Loucy (cell line): ENCODE measurements at regions not wholly inside any gene's neighbourhood (a gene's known extent, or its start where the extent isn't known, plus 50 kb on each side); places are given as distances from the start of the nearest gene placed in this dataset.

Source experiments
- H2AFZ ChIP-seq: fragments of 200-600 bp; sonication (generic); 2 replicates; pipeline ENCODE4 v1.6.0; 2016; ENCODE audit warnings: antibody characterized with exemption, mild to moderate bottlenecking, low read length, moderate library complexity
- H3F3A ChIP-seq: fragments of 200-600 bp; 2 replicates; pipeline ENCODE4 v1.6.0; 2016; ENCODE audit warnings: antibody characterized with exemption, low read depth, mild to moderate bottlenecking
- H3K27me3 ChIP-seq: fragments of 200-600 bp; sonication (generic); 2 replicates; pipeline ENCODE4 v1.6.1; 2014; ENCODE audit warnings: low read length, mild to moderate bottlenecking; ENCODE audit not compliant: insufficient read depth, poor library complexity, severe bottlenecking
- H3K36me3 ChIP-seq: fragments of 200-600 bp; sonication (generic); 2 replicates; pipeline ENCODE4 v1.6.1; 2016; ENCODE audit warnings: low read length; ENCODE audit not compliant: insufficient read depth
- H3K4me1 ChIP-seq: fragments of 200-600 bp; sonication (generic); 2 replicates; pipeline ENCODE4 v1.5.1; 2014; ENCODE audit warnings: low read length, mild to moderate bottlenecking; ENCODE audit not compliant: insufficient read depth, poor library complexity, severe bottlenecking
- H3K4me2 ChIP-seq: fragments of 200-600 bp; sonication (generic); 2 replicates; pipeline ENCODE4 v1.6.0; 2014; ENCODE audit warnings: antibody characterized with exemption, low read length, low read depth, mild to moderate bottlenecking; ENCODE audit not compliant: poor library complexity, severe bottlenecking
- H3K4me3 ChIP-seq: fragments of 200-600 bp; sonication (generic); 2 replicates; pipeline ENCODE4 v1.5.1; 2014; ENCODE audit warnings: low read length, mild to moderate bottlenecking, mixed read lengths; ENCODE audit not compliant: poor library complexity, severe bottlenecking
- H3K79me2 ChIP-seq: fragments of 200-600 bp; sonication (generic); 2 replicates; pipeline ENCODE4 v1.6.1; 2014; ENCODE audit warnings: low read length; ENCODE audit not compliant: insufficient read depth
- H3K9ac ChIP-seq: fragments of 200-600 bp; sonication (generic); 2 replicates; pipeline ENCODE4 v1.6.0; 2014; ENCODE audit warnings: mild to moderate bottlenecking, low read depth, low read length, moderate library complexity; ENCODE audit not compliant: poor library complexity, severe bottlenecking
- H3K9me2 ChIP-seq: fragments of 200-600 bp; sonication (generic); replicated peaks from 2 replicates; pipeline ENCODE4 v1.6.1; 2016; ENCODE audit warnings: low read depth, low read length, mixed read lengths
- H3K9me3 ChIP-seq: fragments of 200-600 bp; sonication (generic); 2 replicates; pipeline ENCODE4 v1.6.1; 2014; ENCODE audit warnings: mild to moderate bottlenecking, antibody characterized with exemption, low read length, low read depth; ENCODE audit not compliant: insufficient read depth
- H4K20me1 ChIP-seq: fragments of 200-600 bp; sonication (generic); 2 replicates; pipeline ENCODE4 v1.6.0; 2014; ENCODE audit warnings: antibody characterized with exemption, low read length, mild to moderate bottlenecking; ENCODE audit not compliant: insufficient read depth, poor library complexity, severe bottlenecking
- EZH2phosphoT487 ChIP-seq: fragments of 200-600 bp; IDR thresholded peaks from 2 replicates; pipeline ENCODE4 v1.6.1; 2018; ENCODE audit warnings: antibody characterized with exemption, mild to moderate bottlenecking, moderate library complexity, borderline replicate concordance
- TF ChIP-seq, protein P1 (sequence below): fragments of 200-600 bp; sonication (generic); conservative IDR thresholded peaks from 2 replicates; pipeline ENCODE4 v1.5.1; 2014; ENCODE audit warnings: mild to moderate bottlenecking, antibody characterized with exemption, low read length

DNA sequence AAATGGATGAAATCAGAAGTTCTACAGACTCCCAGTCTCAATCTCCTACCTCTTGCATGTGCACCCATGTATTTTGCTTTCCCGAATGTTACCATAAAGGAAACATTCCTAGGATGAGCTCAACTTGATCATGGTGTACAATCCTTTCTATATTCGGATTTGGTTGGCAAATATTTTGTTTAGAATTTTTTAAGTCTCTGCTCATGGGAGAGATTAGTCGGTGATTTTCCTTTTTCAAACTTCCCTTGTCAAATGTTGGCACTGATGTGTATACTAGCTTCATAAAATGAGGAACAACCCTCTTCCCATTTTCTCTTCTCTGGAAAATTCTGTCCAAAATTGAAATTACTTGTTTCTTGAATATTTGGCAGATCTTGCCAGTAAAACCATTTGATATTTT is 317.6 kb upstream of the RASGRP1 start:
- H3K9me3 ChIP-seq, result no peaks in the 10 kb centered on the region
- peaks cover 17% of the 10 kb centered on the region for H3K4me1 ChIP-seq
- H3F3A ChIP-seq, result no peaks in the 10 kb centered on the region; the same call in 1 of the 2 replicates
- no peak overlapping the region for H3K4me2 ChIP-seq
- H3K36me3 ChIP-seq, result no peaks in the 10 kb centered on the region
- TF ChIP-seq, protein P1, sequence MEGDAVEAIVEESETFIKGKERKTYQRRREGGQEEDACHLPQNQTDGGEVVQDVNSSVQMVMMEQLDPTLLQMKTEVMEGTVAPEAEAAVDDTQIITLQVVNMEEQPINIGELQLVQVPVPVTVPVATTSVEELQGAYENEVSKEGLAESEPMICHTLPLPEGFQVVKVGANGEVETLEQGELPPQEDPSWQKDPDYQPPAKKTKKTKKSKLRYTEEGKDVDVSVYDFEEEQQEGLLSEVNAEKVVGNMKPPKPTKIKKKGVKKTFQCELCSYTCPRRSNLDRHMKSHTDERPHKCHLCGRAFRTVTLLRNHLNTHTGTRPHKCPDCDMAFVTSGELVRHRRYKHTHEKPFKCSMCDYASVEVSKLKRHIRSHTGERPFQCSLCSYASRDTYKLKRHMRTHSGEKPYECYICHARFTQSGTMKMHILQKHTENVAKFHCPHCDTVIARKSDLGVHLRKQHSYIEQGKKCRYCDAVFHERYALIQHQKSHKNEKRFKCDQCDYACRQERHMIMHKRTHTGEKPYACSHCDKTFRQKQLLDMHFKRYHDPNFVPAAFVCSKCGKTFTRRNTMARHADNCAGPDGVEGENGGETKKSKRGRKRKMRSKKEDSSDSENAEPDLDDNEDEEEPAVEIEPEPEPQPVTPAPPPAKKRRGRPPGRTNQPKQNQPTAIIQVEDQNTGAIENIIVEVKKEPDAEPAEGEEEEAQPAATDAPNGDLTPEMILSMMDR, result no peak
- no peak for TF ChIP-seq EZH2phosphoT487
- H2AFZ ChIP-seq, result no peak overlapping the region
- no peak overlapping the region for H3K4me3 ChIP-seq
- H4K20me1 ChIP-seq, result no peaks in the 10 kb centered on the region
- H3K9ac ChIP-seq, result no peak overlapping the region
- no peaks in the 10 kb centered on the region for H3K27me3 ChIP-seq
- H3K79me2 ChIP-seq, result no peaks in the 10 kb centered on the region
- H3K9me2 ChIP-seq, result no peaks in the 10 kb centered on the region

DNA sequence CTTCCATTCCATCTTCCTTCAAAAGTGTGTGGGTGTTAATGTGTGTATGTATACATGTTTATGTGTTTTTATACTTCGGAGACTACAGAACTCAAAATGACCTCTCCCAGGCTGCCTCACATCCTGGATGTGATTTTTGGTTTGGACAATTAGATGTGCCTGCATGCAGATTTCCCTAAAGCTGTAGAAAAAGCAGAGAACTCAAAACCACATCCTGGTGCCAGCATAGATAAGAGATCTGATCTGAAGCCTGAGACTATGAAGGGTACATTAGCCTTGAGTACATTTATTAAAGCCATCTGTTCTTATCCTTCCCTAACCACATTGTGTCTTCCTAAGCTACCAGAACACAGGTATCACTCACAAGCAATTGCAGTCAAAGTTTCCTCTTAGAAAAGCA is 319.4 kb upstream of the RASGRP1 start:
- no peaks in the 10 kb centered on the region for H3K9me3 ChIP-seq

DNA sequence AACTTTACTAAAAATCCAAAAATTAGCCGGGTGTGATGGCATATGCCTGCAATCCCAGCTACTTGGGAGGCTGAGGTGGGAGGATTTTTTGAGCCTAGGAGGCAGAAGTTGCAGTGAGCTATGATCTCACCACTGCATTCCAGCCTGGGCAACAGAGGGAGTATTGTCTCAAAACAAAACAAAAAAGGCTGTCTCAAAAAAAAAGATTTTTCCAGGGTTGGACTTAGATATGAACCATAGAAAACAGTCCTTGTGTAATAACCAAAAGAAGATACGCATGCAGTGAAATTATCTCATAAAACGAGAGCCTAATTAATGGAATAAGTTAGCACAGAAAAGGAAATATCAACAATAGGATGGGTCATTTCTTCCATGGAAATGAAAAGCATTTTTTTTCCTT is 320.4 kb upstream of the RASGRP1 start:
- Histone ChIP-seq H3K9me2 (no peaks in the 10 kb centered on the region), H3K9me3 (no peaks in the 10 kb centered on the region), H3K4me3 (no peak overlapping the region), H3K79me2 (no peaks in the 10 kb centered on the region), H3K4me2 (peak overlapping the region; percentile 21), H3K36me3 (no peaks in the 10 kb centered on the region), H3K27me3 (no peaks in the 10 kb centered on the region), H2AFZ (no peak overlapping the region), H3F3A (no peaks in the 10 kb centered on the region; the same call in 1 of the 2 replicates), H3K9ac (no peak overlapping the region), H3K4me1 (peaks cover 17% of the 10 kb centered on the region), H4K20me1 (no peaks in the 10 kb centered on the region)
- TF ChIP-seq EZH2phosphoT487, result no peak
- TF ChIP-seq, protein P1, result no peak

More for the DNA sequence above, 319.4 kb upstream of the RASGRP1 start:
- Histone ChIP-seq H3K27me3 (no peaks in the 10 kb centered on the region), H4K20me1 (no peaks in the 10 kb centered on the region), H3F3A (no peaks in the 10 kb centered on the region; the same call in 1 of the 2 replicates), H3K36me3 (no peaks in the 10 kb centered on the region), H3K79me2 (no peaks in the 10 kb centered on the region), H3K4me3 (no peak overlapping the region), H3K9ac (no peak overlapping the region), H3K9me2 (no peaks in the 10 kb centered on the region), H3K4me1 (peaks cover 17% of the 10 kb centered on the region), H2AFZ (no peak overlapping the region), H3K4me2 (peak overlapping the region; percentile 21)
- TF ChIP-seq, protein P1, result no peak
- TF ChIP-seq EZH2phosphoT487, result peak; percentile 60; the same call in 1 of the 2 replicates
